ENCODE measurements at regions not wholly inside any gene's neighbourhood (a gene's known extent, or its start where the extent isn't known, plus 50 kb on each side); places are given as distances from the start of the nearest gene placed in this dataset.

DNA sequence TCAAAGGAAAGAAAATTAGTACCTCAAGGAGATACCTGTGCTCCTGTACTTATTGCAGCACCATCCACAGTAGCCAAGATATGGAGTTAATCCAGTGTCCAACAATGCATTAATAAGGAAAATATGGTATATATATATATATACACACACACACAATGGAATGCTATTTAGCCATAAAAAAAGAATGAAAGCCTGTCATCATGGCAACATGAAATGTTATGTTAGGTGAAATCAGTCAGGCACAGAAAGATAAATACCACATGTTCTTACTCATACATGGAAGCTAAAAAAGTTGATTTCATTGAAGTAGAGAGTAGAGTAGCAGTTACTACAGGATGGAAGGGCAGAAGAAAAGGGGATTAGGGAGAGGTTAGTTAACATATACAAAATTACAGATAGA is 601.5 kb downstream of the ANXA1 start:
- TF ChIP-seq, protein P1, sequence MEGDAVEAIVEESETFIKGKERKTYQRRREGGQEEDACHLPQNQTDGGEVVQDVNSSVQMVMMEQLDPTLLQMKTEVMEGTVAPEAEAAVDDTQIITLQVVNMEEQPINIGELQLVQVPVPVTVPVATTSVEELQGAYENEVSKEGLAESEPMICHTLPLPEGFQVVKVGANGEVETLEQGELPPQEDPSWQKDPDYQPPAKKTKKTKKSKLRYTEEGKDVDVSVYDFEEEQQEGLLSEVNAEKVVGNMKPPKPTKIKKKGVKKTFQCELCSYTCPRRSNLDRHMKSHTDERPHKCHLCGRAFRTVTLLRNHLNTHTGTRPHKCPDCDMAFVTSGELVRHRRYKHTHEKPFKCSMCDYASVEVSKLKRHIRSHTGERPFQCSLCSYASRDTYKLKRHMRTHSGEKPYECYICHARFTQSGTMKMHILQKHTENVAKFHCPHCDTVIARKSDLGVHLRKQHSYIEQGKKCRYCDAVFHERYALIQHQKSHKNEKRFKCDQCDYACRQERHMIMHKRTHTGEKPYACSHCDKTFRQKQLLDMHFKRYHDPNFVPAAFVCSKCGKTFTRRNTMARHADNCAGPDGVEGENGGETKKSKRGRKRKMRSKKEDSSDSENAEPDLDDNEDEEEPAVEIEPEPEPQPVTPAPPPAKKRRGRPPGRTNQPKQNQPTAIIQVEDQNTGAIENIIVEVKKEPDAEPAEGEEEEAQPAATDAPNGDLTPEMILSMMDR (conservative IDR thresholded peaks at IDR 0.05): no peak
- TF ChIP-seq ZFX (IDR thresholded peaks at IDR 0.05): no peak

Measured in C4-2B (cell line).